ENCODE measurements at regions not wholly inside any gene's neighbourhood (a gene's known extent, or its start where the extent isn't known, plus 50 kb on each side); places are given as distances from the start of the nearest gene placed in this dataset.

DNA sequence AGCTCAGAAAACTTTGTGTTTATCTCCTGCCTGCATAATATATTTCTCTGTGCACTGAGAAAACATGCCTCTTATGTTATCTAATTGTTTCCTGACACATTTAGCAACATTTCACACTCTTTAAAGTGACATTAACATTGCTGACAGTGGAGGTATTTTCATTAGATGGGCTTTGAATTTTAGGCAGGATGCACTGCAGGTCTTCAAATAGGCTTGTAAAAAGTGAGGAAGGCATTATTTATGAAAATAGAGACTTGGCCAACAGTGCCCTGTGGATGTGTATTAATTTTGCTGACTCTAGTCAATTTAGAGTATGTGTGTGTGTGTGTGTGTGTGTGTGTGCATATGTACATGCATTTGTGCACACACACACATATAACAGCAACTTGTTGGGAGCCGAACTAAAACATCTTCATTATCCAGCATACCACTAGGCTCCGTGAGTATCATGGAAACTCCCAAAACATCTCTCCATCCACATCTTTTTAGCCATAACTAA lies 429.5 kb upstream of the WWC1 start (continued):
- no peak for TF ChIP-seq PRDM15 (CRISPR knock-in tag; IDR thresholded peaks at IDR 0.05)
- no peak for TF ChIP-seq BRCA1 (IDR thresholded peaks at IDR 0.05; ENCODE audit: low read depth, low read length)

DNA sequence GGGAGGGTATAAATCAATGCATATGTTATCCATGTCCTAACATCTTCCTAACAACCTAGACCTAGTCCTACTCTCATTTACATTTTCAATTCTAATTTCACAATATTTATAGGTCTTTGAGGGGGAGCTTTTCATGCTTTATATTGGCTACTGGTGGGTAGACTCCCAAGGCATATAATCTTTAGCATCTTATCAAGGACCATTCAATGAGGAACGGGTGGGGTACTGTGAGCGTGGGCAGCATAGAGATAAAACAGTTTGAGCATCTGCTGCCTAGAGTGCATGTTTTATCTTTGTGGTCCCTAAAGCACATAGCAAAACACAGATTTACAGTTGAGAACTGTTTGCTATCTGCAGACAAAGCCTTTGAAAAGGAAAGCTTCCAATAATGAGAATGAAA lies 427.6 kb upstream of the WWC1 start:
- intact Hi-C loops (cut with micrococcal nuclease; ENCODE audit: unreplicated experiment) (no loop called here), in situ Hi-C loops (cut with MboI) (no loop called here)
- no peak for TF ChIP-seq SUPT20H (IDR thresholded peaks at IDR 0.05; ENCODE audit: borderline replicate concordance, control insufficient read depth, low read depth, low read length)
- TF ChIP-seq GATAD2B (conservative IDR thresholded peaks at IDR 0.05; ENCODE audit: low read depth) = no peak
- TF ChIP-seq CREB1 (IDR thresholded peaks at IDR 0.05; ENCODE audit: low read depth) = no peak
- TF ChIP-seq SREBF2 (IDR thresholded peaks at IDR 0.05; ENCODE audit: low read length) = no peak
- no peak for TF ChIP-seq ZBED1 (IDR thresholded peaks at IDR 0.05; ENCODE audit: borderline replicate concordance)
- no peak for TF ChIP-seq YY1 (IDR thresholded peaks at IDR 0.05; ENCODE audit: low read depth, low read length)
- TF ChIP-seq ZBTB40 (IDR thresholded peaks at IDR 0.05; ENCODE audit: borderline replicate concordance) = no peak
- TF ChIP-seq POLR2A (IDR thresholded peaks at IDR 0.05; ENCODE audit: low read depth, low read length) = no peak
- no peak for TF ChIP-seq ZNF274 (IDR thresholded peaks at IDR 0.05; ENCODE audit: insufficient read depth, insufficient read length)
- no peak for TF ChIP-seq EED (IDR thresholded peaks at IDR 0.05; ENCODE audit: low read depth)
- no peak for TF ChIP-seq SKIL (IDR thresholded peaks at IDR 0.05; ENCODE audit: low read depth, poor library complexity, severe bottlenecking)
- Histone ChIP-seq H3K4me1 (ENCODE audit: control insufficient read depth, insufficient read depth, low read length) (no peaks in the 10 kb centered on the region), H3K36me3 (ENCODE audit: control insufficient read depth in 2 of 2, insufficient read depth in 2 of 2, low read length in 1 of 2) (no peaks in the 10 kb centered on the region), H3K27me3 (replicated peaks in 1 of 2; ENCODE audit: control insufficient read depth in 2 of 2, insufficient read depth in 2 of 2, low read length in 1 of 2) (no peaks in the 10 kb centered on the region), H3K27ac (ENCODE audit: control insufficient read depth, insufficient read depth) (no peak overlapping the region), H3K79me2 (ENCODE audit: control insufficient read depth, insufficient read depth, low read length) (no peaks in the 10 kb centered on the region), H3K9me3 (replicated peaks; ENCODE audit: control insufficient read depth, insufficient read depth, low read length) (no peaks in the 10 kb centered on the region), H4K20me1 (ENCODE audit: control insufficient read depth, insufficient read depth) (no peaks in the 10 kb centered on the region), H3K4me2 (ENCODE audit: control insufficient read depth, insufficient read depth) (no peak overlapping the region), H3K9ac (ENCODE audit: control insufficient read depth, insufficient read depth, low read length) (no peak overlapping the region), H2AFZ (ENCODE audit: control insufficient read depth, low read depth, low read length) (no peak overlapping the region), H3K4me3 (no peak overlapping the region)
- RAD21 ChIA-PET (ENCODE audit: unreplicated experiment) = no interaction called here
- CTCF ChIA-PET = no interaction called here
- FAIRE-seq = no peak
- SMC1A ChIA-PET (ENCODE audit: uncharacterized antibody, unreplicated experiment) = no interaction called here
- no peak for DNase-seq (ENCODE audit: low read depth, low spot score)
- 37% methylated on average over 2 of the region's 2 CpGs for WGBS (ENCODE audit: insufficient coverage, insufficient replicate concordance, low lambda C conversion rate, missing lambda C conversion rate)
- no peak for ATAC-seq
- POLR2A ChIA-PET = no interaction called here
- no TSS peak for BruUV-seq (replicated peaks)

All from GM12878 (cell line).